ENCODE measurements at regions not wholly inside any gene's neighbourhood (a gene's known extent, or its start where the extent isn't known, plus 50 kb on each side); places are given as distances from the start of the nearest gene placed in this dataset.

DNA sequence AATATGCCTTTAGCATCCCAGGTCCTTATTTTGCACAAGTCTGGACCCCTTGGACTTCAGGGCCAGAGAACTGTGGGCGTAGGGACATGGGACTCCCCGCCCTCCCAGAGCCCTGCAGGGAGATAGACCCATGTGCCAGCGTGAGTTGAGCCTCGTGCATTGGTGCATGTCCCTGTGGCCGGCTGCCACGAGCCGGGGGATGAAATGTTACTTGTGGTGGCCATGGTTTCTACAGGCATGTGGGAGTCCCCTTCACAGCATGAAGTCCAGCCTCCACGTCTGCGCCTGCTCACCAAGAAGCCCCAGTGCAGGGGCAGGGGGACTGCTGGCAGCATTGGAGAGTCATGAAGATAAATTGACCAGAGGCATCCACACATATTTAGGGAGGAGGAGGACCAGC, 470.0 kb downstream of the BCL11B start:
- H4K20me1 ChIP-seq (replicated peaks; ENCODE audit: control insufficient read depth, extremely low read depth, insufficient read depth, low read length): no peaks in the 10 kb centered on the region
- H3K4me2 ChIP-seq (ENCODE audit: insufficient read depth, low read length): no peak overlapping the region
- no peak overlapping the region for H3K9ac ChIP-seq (replicated peaks; ENCODE audit: extremely low read depth, insufficient read depth, low read length)
- no peaks in the 10 kb centered on the region for H3K79me2 ChIP-seq (ENCODE audit: control insufficient read depth, insufficient read depth, low read length)
- intact Hi-C loops (cut with micrococcal nuclease): no loop called here
- ChIA-PET POLR2A (no interaction called here), CTCF (no interaction called here)
- no peaks in the 10 kb centered on the region for H3K27me3 ChIP-seq (ENCODE audit: control insufficient read depth in 2 of 2, insufficient read depth in 2 of 2, low read length in 2 of 2)
- no peak overlapping the region for H3K27ac ChIP-seq (ENCODE audit: insufficient read depth, low read depth, low read length)
- H3K9me3 ChIP-seq (replicated peaks; ENCODE audit: control insufficient read depth, insufficient read depth, low read length): peaks cover 4% of the 10 kb centered on the region
- DNase-seq (ENCODE audit: low read depth, low spot score) (no peak), FAIRE-seq (no peak)
- no TSS peak for BruUV-seq (replicated peaks)
- TF ChIP-seq POLR2AphosphoS5 (IDR thresholded peaks at IDR 0.05; ENCODE audit: insufficient read depth, low read depth, low read length) (no peak), MYC (IDR thresholded peaks at IDR 0.05; ENCODE audit: low read depth, low read length) (no peak), FOS (IDR thresholded peaks at IDR 0.05; ENCODE audit: borderline replicate concordance, insufficient read depth, low read length) (no peak), POLR2A (IDR thresholded peaks at IDR 0.05; ENCODE audit: low read depth, low read length) (no peak), GATA2 (IDR thresholded peaks at IDR 0.05; ENCODE audit: insufficient read depth, insufficient read length, low read depth, low read length) (no peak), JUN (IDR thresholded peaks at IDR 0.05; ENCODE audit: borderline replicate concordance, insufficient read depth, insufficient read length, low read depth) (no peak), EZH2 (IDR thresholded peaks at IDR 0.05; ENCODE audit: borderline replicate concordance, low read depth, low read length, severe bottlenecking) (no peak)
- TF ChIP-seq, protein P1, sequence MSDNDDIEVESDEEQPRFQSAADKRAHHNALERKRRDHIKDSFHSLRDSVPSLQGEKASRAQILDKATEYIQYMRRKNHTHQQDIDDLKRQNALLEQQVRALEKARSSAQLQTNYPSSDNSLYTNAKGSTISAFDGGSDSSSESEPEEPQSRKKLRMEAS (IDR thresholded peaks at IDR 0.05; ENCODE audit: insufficient read depth, insufficient read length): no peak
- TF ChIP-seq, protein P2, sequence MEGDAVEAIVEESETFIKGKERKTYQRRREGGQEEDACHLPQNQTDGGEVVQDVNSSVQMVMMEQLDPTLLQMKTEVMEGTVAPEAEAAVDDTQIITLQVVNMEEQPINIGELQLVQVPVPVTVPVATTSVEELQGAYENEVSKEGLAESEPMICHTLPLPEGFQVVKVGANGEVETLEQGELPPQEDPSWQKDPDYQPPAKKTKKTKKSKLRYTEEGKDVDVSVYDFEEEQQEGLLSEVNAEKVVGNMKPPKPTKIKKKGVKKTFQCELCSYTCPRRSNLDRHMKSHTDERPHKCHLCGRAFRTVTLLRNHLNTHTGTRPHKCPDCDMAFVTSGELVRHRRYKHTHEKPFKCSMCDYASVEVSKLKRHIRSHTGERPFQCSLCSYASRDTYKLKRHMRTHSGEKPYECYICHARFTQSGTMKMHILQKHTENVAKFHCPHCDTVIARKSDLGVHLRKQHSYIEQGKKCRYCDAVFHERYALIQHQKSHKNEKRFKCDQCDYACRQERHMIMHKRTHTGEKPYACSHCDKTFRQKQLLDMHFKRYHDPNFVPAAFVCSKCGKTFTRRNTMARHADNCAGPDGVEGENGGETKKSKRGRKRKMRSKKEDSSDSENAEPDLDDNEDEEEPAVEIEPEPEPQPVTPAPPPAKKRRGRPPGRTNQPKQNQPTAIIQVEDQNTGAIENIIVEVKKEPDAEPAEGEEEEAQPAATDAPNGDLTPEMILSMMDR (IDR thresholded peaks at IDR 0.05; ENCODE audit: extremely low read depth in 1 of 2, insufficient read depth in 1 of 2, low read depth in 1 of 2, low read length in 2 of 2): no peak
- H2AFZ ChIP-seq (ENCODE audit: low read depth, low read length): no peak overlapping the region
- no peaks in the 10 kb centered on the region for H3K9me1 ChIP-seq (replicated peaks; ENCODE audit: control insufficient read depth, extremely low read depth, insufficient read depth, low read length)
- no peaks in the 10 kb centered on the region for H3K4me1 ChIP-seq (ENCODE audit: control insufficient read depth, extremely low read depth, insufficient read depth, low read length)
- H3K36me3 ChIP-seq (ENCODE audit: control insufficient read depth in 2 of 2, extremely low read depth in 1 of 2, insufficient read depth in 2 of 2, low read length in 2 of 2): no peaks in the 10 kb centered on the region
- dilution Hi-C loops (cut with MboI; ENCODE audit: extremely low pct_ligation_motif_present, low sequenced_read_pairs): no loop called here
- no peak overlapping the region for H3K4me3 ChIP-seq (replicated peaks in 1 of 3; ENCODE audit: insufficient read depth in 1 of 3, low read depth in 1 of 3, low read length in 3 of 3)
